K562 (cell line): ENCODE measurements at regions not wholly inside any gene's neighbourhood (a gene's known extent, or its start where the extent isn't known, plus 50 kb on each side); places are given as distances from the start of the nearest gene placed in this dataset.

Experiments used
- ATAC-seq: fragments of 200-7000 bp; cut with Tn5 transposase; 3 replicates; pipeline ENCODE4 v1.9.1; 2020; ENCODE audit warnings: moderate library complexity
- BruUV-seq: library from RNA; stranded (reverse); fragments of 400-500 nt; replicated peaks from 2 replicates; lab custom pipeline; 2021; lab: Mats Ljungman, UMichigan
- CTCF ChIA-PET: fragments of 300-600 bp; formaldehyde crosslinking; extraction: SDS; loops from one replicate; lab custom pipeline; 2021; ENCODE audit warnings: low intra/inter-chr PET ratio; lab: Yijun Ruan, JAX
- POLR2A ChIA-PET: fragments of 300-600, 350-650 bp; sonication (Branson Sonifier 250); formaldehyde crosslinking; extraction: SDS; loops from one replicate; lab custom pipeline; 2021; ENCODE audit warnings: antibody characterized with exemption, inconsistent platforms; lab: Yijun Ruan, JAX
- DNase-seq, 4 experiments: peaks; one replicate each; pipeline versions ENCODE4 v3.0.0 to v3.0.0-alpha.2; 2011 to 2018; ENCODE audit warnings: low spot score in 3 of 4, mixed read lengths in 3 of 4; ENCODE audit errors: extremely low read depth in 1 of 4
- FAIRE-seq: peaks from 2 replicates; lab custom pipeline; 2011; peaks lifted over from hg19 to GRCh38; lab: Jason Lieb, UNC
- H2AFZ ChIP-seq: 2 replicates; pipeline ENCODE4 v1.6.0; 2011; ENCODE audit warnings: low read depth, low read length, control low read depth, inconsistent platforms
- H3K27ac ChIP-seq: fragments of 200-600 bp; 3 replicates; pipeline ENCODE4 v1.8.0; 2011; ENCODE audit warnings: low read depth, mild to moderate bottlenecking, control low read depth, inconsistent platforms, low read length, moderate library complexity, mixed read lengths; ENCODE audit errors: extremely low read depth
- H3K27me3 ChIP-seq, 2 experiments: fragments of 300-600 bp in 1 of 2; 2 replicates in 1 of 2; 3 replicates in 1 of 2; pipeline versions ENCODE4 v1.6.0 to v1.8.0; 2011; ENCODE audit warnings: inconsistent platforms in 2 of 2, low read length in 2 of 2, mild to moderate bottlenecking in 1 of 2, mixed read lengths in 1 of 2, moderate library complexity in 1 of 2; ENCODE audit not compliant: control insufficient read depth in 2 of 2, insufficient read depth in 2 of 2
- H3K36me3 ChIP-seq: fragments of 300-600 bp; 3 replicates; pipeline ENCODE4 v1.8.0; 2011; ENCODE audit warnings: mild to moderate bottlenecking, low read length, inconsistent platforms; ENCODE audit not compliant: control insufficient read depth, insufficient read depth
- H3K4me1 ChIP-seq, 2 experiments: fragments of 200-600 bp in 1 of 2; replicated peaks in 1 of 2; 2 replicates in 1 of 2; 3 replicates in 1 of 2; pipeline versions ENCODE4 v1.5.1 to v1.8.0; 2011; ENCODE audit warnings: inconsistent platforms in 2 of 2, low read length in 2 of 2, mild to moderate bottlenecking in 1 of 2, mixed read lengths in 1 of 2, moderate library complexity in 1 of 2; ENCODE audit not compliant: control insufficient read depth in 2 of 2, insufficient read depth in 2 of 2
- H3K4me2 ChIP-seq: 2 replicates; pipeline ENCODE4 v1.6.1; 2011; ENCODE audit warnings: low read length, control low read depth, inconsistent platforms, mixed read lengths; ENCODE audit not compliant: insufficient read depth
- H3K4me3 ChIP-seq: fragments of 200-600 bp; sonication (generic), shearing (Covaris generic); 2 replicates; pipeline ENCODE4 v1.5.1; 2016; ENCODE audit warnings: control low read depth, inconsistent platforms
- H3K79me2 ChIP-seq: fragments of 200-600 bp; 3 replicates; pipeline ENCODE4 v1.8.0; 2011; ENCODE audit warnings: low read length, inconsistent platforms; ENCODE audit not compliant: control insufficient read depth, insufficient read depth
- H3K9ac ChIP-seq, 2 experiments: 2 replicates each; pipeline versions ENCODE4 v1.6.0 to v1.6.1; 2011; ENCODE audit warnings: low read depth in 2 of 2, low read length in 2 of 2, control low read depth in 1 of 2, inconsistent platforms in 1 of 2, mild to moderate bottlenecking in 1 of 2, mixed read lengths in 1 of 2; ENCODE audit not compliant: insufficient read depth in 1 of 2
- H3K9me1 ChIP-seq: one replicate; pipeline ENCODE4 v1.6.0; 2011; ENCODE audit warnings: inconsistent platforms, mild to moderate bottlenecking, low read length, moderate library complexity; ENCODE audit not compliant: control insufficient read depth, insufficient read depth
- H3K9me3 ChIP-seq: replicated peaks from 2 replicates; pipeline ENCODE4 v1.5.1; 2011; ENCODE audit warnings: low read depth, low read length, inconsistent platforms; ENCODE audit not compliant: control insufficient read depth, insufficient read depth
- H4K20me1 ChIP-seq: replicated peaks from 2 replicates; pipeline ENCODE4 v1.6.1; 2011; ENCODE audit warnings: low read length, inconsistent platforms, mixed read lengths; ENCODE audit not compliant: control insufficient read depth, insufficient read depth
- CCNT2 ChIP-seq: IDR thresholded peaks from 2 replicates; pipeline ENCODE4 v1.6.1; 2011; ENCODE audit warnings: borderline replicate concordance, low read depth, mild to moderate bottlenecking, moderate library complexity, mixed read lengths, low read length; ENCODE audit not compliant: insufficient read length; ENCODE audit errors: extremely low read depth
- CTCF ChIP-seq, 3 experiments: IDR thresholded peaks in 2 of 3; conservative IDR thresholded peaks in 1 of 3; 2 replicates each; pipeline ENCODE4 v1.5.1; 2011 to 2012; ENCODE audit warnings: low read length in 3 of 3, mild to moderate bottlenecking in 3 of 3, control low read depth in 2 of 3, improper control_type of control experiment in 1 of 3, inconsistent platforms in 1 of 3, low read depth in 1 of 3, mixed read lengths in 1 of 3, moderate library complexity in 1 of 3; ENCODE audit not compliant: insufficient read depth in 2 of 3
- EHMT2 ChIP-seq: fragments of 450-650 bp; IDR thresholded peaks from 2 replicates; pipeline ENCODE4 v1.6.1; 2018; ENCODE audit warnings: antibody characterized with exemption
- GTF2A2 ChIP-seq: IDR thresholded peaks from 2 replicates; pipeline ENCODE4 v1.6.1; 2016; ENCODE audit warnings: mild to moderate bottlenecking, missing genetic modification characterization, missing compliant biosample characterization
- GTF2B ChIP-seq: IDR thresholded peaks from 2 replicates; pipeline ENCODE4 v1.6.1; 2011; ENCODE audit not compliant: insufficient read length; ENCODE audit errors: extremely low read depth
- HDAC3 ChIP-seq: fragments of 450-650 bp; IDR thresholded peaks from 2 replicates; pipeline ENCODE4 v1.6.1; 2018; ENCODE audit warnings: borderline replicate concordance, mild to moderate bottlenecking, moderate library complexity; ENCODE audit not compliant: partially characterized antibody
- MED1 ChIP-seq: sonication (generic); formaldehyde crosslinking; IDR thresholded peaks from 2 replicates; pipeline ENCODE4 v1.8.1; 2023; ENCODE audit warnings: missing genetic modification reagents, borderline replicate concordance
- PCBP1 ChIP-seq: fragments of 200-400 bp; formaldehyde crosslinking; IDR thresholded peaks from 2 replicates; pipeline ENCODE4 v1.6.1; 2018; ENCODE audit warnings: mild to moderate bottlenecking, low read depth, low read length; ENCODE audit not compliant: poor library complexity, severe bottlenecking
- STAT5B ChIP-seq: fragments of 250-450 bp; sonication (Bioruptor Pico); IDR thresholded peaks from 2 replicates; pipeline ENCODE4 v1.8.0; 2021; ENCODE audit warnings: mild to moderate bottlenecking, inconsistent platforms
- ZBTB8A ChIP-seq: fragments of 450-650 bp; IDR thresholded peaks from 2 replicates; pipeline ENCODE4 v1.6.1; 2018; ENCODE audit warnings: mild to moderate bottlenecking, moderate library complexity; ENCODE audit not compliant: partially characterized antibody
- ZFP30 ChIP-seq: fragments of 250-450 bp; sonication (Bioruptor Pico); IDR thresholded peaks from 2 replicates; pipeline ENCODE4 v1.8.0; 2022; ENCODE audit warnings: moderate library complexity, mild to moderate bottlenecking, inconsistent platforms, borderline replicate concordance
- in situ Hi-C: fragments of 300-500 bp; cut with MboI; formaldehyde crosslinking; loops from 4 replicates; pipeline ENCODE4 v1.15.0; 2018; ENCODE audit warnings: inconsistent platforms, mixed read lengths
- intact Hi-C: fragments of 100-400 bp; cut with micrococcal nuclease; formaldehyde crosslinking; loops from 2 replicates; pipeline ENCODE4 v1.14.2; 2022

- CTCF ChIA-PET = no interaction called here
- H3K9me1 ChIP-seq = no peaks in the 10 kb centered on the region
- H3K36me3 ChIP-seq = no peaks in the 10 kb centered on the region
- no peak overlapping the region for H2AFZ ChIP-seq
- no peak overlapping the region for H3K9ac ChIP-seq
- H3K4me3 ChIP-seq = no peak overlapping the region
- H3K27ac ChIP-seq = no peak overlapping the region
- ATAC-seq (no peak), DNase-seq (no peak), FAIRE-seq (no peak)
- BruUV-seq = no TSS peak
- POLR2A ChIA-PET = no interaction called here
- in situ Hi-C loops (no loop called here), intact Hi-C loops (no loop called here)
- H3K9me3 ChIP-seq = no peaks in the 10 kb centered on the region
- H3K4me2 ChIP-seq = no peak overlapping the region
- H4K20me1 ChIP-seq = no peaks in the 10 kb centered on the region
- H3K79me2 ChIP-seq = no peaks in the 10 kb centered on the region
- H3K27me3 ChIP-seq = no peaks in the 10 kb centered on the region
- TF ChIP-seq GTF2B (no peak), CCNT2 (no peak), ZBTB8A (no peak), PCBP1 (no peak), ZFP30 (CRISPR knock-in tag) (no peak), HDAC3 (no peak), MED1 (CRISPR knock-in tag) (no peak), GTF2A2 (tag) (no peak), CTCF (IDR thresholded peaks at IDR 0.05 in 2 of 3, conservative IDR thresholded peaks at IDR 0.05 in 1 of 3; ENCODE audit: insufficient read depth in 2 of 3, low read depth in 1 of 3, low read length in 3 of 3) (no peak), EHMT2 (no peak), STAT5B (CRISPR knock-in tag) (no peak)
- H3K4me1 ChIP-seq = no peaks in the 10 kb centered on the region
Measured at GRCh38 chrX:88881536-88881935, 134.5 kb downstream of the CPXCR1 start.
